Astrocyte (in vitro differentiated cells and primary cell): ENCODE measurements at regions not wholly inside any gene's neighbourhood (a gene's known extent, or its start where the extent isn't known, plus 50 kb on each side); places are given as distances from the start of the nearest gene placed in this dataset.
"Not testable (repeated sequence)": the region's sequence is repeated elsewhere in the genome, so short reads cannot be mapped to it uniquely, and the experiment has no call there.

Experiments used
- DNase-seq: peaks from one replicate; pipeline ENCODE4 v3.0.0-alpha.2; 2010; ENCODE audit warnings: low read depth
- FAIRE-seq: peaks from 2 replicates; lab custom pipeline; 2011; peaks lifted over from hg19 to GRCh38; lab: Jason Lieb, UNC
- H2AFZ ChIP-seq: 2 replicates; pipeline ENCODE4 v1.6.0; 2012; ENCODE audit warnings: low read depth, low read length, inconsistent platforms
- H3K27ac ChIP-seq: 2 replicates; pipeline ENCODE4 v1.5.1; 2011; ENCODE audit warnings: low read depth, low read length, inconsistent platforms
- H3K27me3 ChIP-seq: 2 replicates; pipeline ENCODE4 v1.6.0; 2011; ENCODE audit warnings: low read length, inconsistent platforms; ENCODE audit not compliant: insufficient read depth
- H3K36me3 ChIP-seq: 2 replicates; pipeline ENCODE4 v1.5.1; 2011; ENCODE audit warnings: low read length, inconsistent platforms; ENCODE audit not compliant: insufficient read depth
- H3K4me1 ChIP-seq: 2 replicates; pipeline ENCODE4 v1.5.1; 2011; ENCODE audit warnings: low read length, inconsistent platforms; ENCODE audit not compliant: insufficient read depth
- H3K4me2 ChIP-seq: 2 replicates; pipeline ENCODE4 v1.6.0; 2012; ENCODE audit warnings: low read length, inconsistent platforms
- H3K4me3 ChIP-seq: 2 replicates; pipeline ENCODE4 v1.5.1; 2011; ENCODE audit warnings: low read depth, mild to moderate bottlenecking, low read length, inconsistent platforms; ENCODE audit not compliant: insufficient read depth
- H3K79me2 ChIP-seq: 2 replicates; pipeline ENCODE4 v1.6.0; 2012; ENCODE audit warnings: mild to moderate bottlenecking, low read length, inconsistent platforms; ENCODE audit not compliant: insufficient read depth
- H3K9ac ChIP-seq: 2 replicates; pipeline ENCODE4 v1.6.0; 2012; ENCODE audit warnings: mild to moderate bottlenecking, low read length, inconsistent platforms
- H3K9me3 ChIP-seq: 2 replicates; pipeline ENCODE4 v1.5.1; 2012; ENCODE audit warnings: low read depth, mild to moderate bottlenecking, low read length, inconsistent platforms; ENCODE audit not compliant: insufficient read depth
- H4K20me1 ChIP-seq: 2 replicates; pipeline ENCODE4 v1.6.0; 2012; ENCODE audit warnings: low read length, inconsistent platforms; ENCODE audit not compliant: insufficient read depth
- H3K27ac Mint-ChIP-seq: one replicate; pipeline ENCODE4 v1.8.0; 2021; ENCODE audit warnings: mild to moderate bottlenecking, mixed read lengths; ENCODE audit not compliant: unreplicated experiment
- H3K27me3 Mint-ChIP-seq: one replicate; pipeline ENCODE4 v1.8.0; 2021; ENCODE audit warnings: low read depth, mixed read lengths; ENCODE audit not compliant: unreplicated experiment
- H3K36me3 Mint-ChIP-seq: one replicate; pipeline ENCODE4 v1.8.0; 2021; ENCODE audit warnings: low read depth, mixed read lengths; ENCODE audit not compliant: unreplicated experiment
- H3K4me1 Mint-ChIP-seq: one replicate; pipeline ENCODE4 v1.8.0; 2021; ENCODE audit warnings: low read depth, mixed read lengths; ENCODE audit not compliant: unreplicated experiment
- H3K4me3 Mint-ChIP-seq: one replicate; pipeline ENCODE4 v1.8.0; 2021; ENCODE audit warnings: mild to moderate bottlenecking, moderate library complexity, mixed read lengths; ENCODE audit not compliant: unreplicated experiment
- H3K9me3 Mint-ChIP-seq: one replicate; pipeline ENCODE4 v1.8.0; 2021; ENCODE audit warnings: mild to moderate bottlenecking, mixed read lengths; ENCODE audit not compliant: unreplicated experiment
- EZH2 ChIP-seq: IDR thresholded peaks from 2 replicates; pipeline ENCODE4 v1.6.1; 2012; ENCODE audit warnings: mild to moderate bottlenecking, low read length, inconsistent platforms; ENCODE audit not compliant: insufficient read depth
- TF ChIP-seq, protein P1 (sequence below): IDR thresholded peaks from 2 replicates; pipeline ENCODE4 v1.5.1; 2011; ENCODE audit warnings: low read depth, mild to moderate bottlenecking, inconsistent platforms, low read length, moderate library complexity; ENCODE audit not compliant: insufficient read depth

DNA sequence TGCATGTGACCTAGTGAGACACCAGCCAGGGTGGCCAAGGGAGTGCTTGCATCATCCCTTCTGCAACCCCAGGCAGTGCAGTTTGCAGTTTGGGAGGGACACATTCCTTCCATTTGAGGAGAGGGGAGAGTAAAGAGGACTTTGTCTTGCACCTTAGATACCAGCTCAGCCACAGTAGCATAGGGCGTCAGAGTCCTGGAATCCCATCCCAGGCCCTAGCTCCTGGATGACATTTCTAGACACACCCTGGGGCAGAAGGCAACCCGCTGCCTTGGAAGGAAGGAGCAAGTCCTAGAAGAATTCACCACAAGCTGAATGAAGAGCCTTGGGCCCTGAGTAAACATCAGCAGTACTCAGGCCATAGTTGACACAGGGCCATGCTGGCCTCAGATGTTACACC, 680.4 kb upstream of the IMPG1 start:
- FAIRE-seq: no peak
- Mint-ChIP-seq H3K27me3 (no peaks in the 10 kb centered on the region), H3K27ac (no peak overlapping the region)

DNA sequence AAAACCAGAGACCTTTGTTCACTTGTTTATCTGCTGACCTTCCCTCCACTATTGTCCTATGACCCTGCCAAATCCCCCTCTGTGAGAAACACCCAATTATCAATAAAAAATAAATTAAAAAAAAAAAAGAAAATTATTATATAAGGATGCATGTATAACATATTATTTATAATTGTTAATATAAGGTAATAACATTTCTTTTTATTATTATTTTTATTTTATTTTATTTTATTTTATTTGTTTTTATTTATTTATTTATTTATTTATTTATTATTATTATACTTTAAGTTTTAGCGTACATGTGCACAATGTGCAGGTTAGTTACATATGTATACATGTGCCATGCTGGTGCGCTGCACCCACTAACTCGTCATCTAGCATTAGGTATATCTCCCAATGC, 672.9 kb upstream of the IMPG1 start:
- not testable (repeated sequence) for H3K4me3 Mint-ChIP-seq, H3K9ac ChIP-seq, H3K4me1 ChIP-seq, H3K9me3 ChIP-seq, H3K27me3 Mint-ChIP-seq, H2AFZ ChIP-seq, H3K79me2 ChIP-seq, H3K27ac ChIP-seq, H3K27ac Mint-ChIP-seq, H3K27me3 ChIP-seq, FAIRE-seq, H3K36me3 ChIP-seq, H3K4me1 Mint-ChIP-seq, H3K4me3 ChIP-seq, H3K36me3 Mint-ChIP-seq, H4K20me1 ChIP-seq, DNase-seq, H3K9me3 Mint-ChIP-seq, H3K4me2 ChIP-seq

More for the DNA sequence above, 680.4 kb upstream of the IMPG1 start:
- Histone ChIP-seq H3K4me2 (no peak overlapping the region), H3K79me2 (no peaks in the 10 kb centered on the region), H3K9ac (no peak overlapping the region), H3K4me3 (no peak overlapping the region), H4K20me1 (no peaks in the 10 kb centered on the region), H2AFZ (no peak overlapping the region), H3K4me1 (no peaks in the 10 kb centered on the region), H3K9me3 (no peaks in the 10 kb centered on the region), H3K27ac (no peak overlapping the region), H3K27me3 (no peaks in the 10 kb centered on the region), H3K36me3 (no peaks in the 10 kb centered on the region)
- no peaks in the 10 kb centered on the region for H3K9me3 Mint-ChIP-seq
- H3K4me1 Mint-ChIP-seq: no peaks in the 10 kb centered on the region
- TF ChIP-seq EZH2: no peak
- TF ChIP-seq, protein P1, sequence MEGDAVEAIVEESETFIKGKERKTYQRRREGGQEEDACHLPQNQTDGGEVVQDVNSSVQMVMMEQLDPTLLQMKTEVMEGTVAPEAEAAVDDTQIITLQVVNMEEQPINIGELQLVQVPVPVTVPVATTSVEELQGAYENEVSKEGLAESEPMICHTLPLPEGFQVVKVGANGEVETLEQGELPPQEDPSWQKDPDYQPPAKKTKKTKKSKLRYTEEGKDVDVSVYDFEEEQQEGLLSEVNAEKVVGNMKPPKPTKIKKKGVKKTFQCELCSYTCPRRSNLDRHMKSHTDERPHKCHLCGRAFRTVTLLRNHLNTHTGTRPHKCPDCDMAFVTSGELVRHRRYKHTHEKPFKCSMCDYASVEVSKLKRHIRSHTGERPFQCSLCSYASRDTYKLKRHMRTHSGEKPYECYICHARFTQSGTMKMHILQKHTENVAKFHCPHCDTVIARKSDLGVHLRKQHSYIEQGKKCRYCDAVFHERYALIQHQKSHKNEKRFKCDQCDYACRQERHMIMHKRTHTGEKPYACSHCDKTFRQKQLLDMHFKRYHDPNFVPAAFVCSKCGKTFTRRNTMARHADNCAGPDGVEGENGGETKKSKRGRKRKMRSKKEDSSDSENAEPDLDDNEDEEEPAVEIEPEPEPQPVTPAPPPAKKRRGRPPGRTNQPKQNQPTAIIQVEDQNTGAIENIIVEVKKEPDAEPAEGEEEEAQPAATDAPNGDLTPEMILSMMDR: no peak
- no peak overlapping the region for H3K4me3 Mint-ChIP-seq
- no peaks in the 10 kb centered on the region for H3K36me3 Mint-ChIP-seq
- DNase-seq: no peak

DNA sequence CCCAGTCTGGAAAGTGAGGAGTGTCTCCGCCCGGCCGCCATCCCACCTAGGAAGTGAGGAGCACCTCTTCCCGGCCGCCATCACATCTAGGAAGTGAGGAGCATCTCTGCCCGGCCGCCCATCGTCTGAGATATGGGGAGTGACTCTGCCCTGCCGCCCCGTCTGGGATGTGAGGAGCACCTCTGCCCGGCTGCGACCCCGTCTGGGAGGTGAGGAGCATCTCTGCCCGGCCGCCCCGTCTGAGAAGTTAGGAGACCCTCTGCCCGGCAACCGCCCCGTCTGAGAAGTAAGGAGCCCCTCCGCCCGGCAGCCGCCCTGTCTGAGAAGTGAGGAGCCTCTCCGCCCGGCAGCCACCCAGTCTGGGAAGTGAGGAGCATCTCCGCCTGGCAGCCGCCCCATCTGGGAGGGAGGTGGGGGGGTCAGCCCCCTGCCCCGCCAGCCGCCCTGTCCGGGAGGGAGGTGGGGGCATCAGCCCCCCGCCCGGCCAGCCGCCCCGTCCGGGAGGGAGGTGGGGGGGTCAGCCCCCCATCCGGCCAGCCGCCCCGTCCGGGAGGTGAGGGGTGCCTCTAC, 671.8 kb upstream of the IMPG1 start:
- H4K20me1 ChIP-seq, H3K27me3 ChIP-seq, H3K9me3 Mint-ChIP-seq, H3K4me3 Mint-ChIP-seq, H3K4me1 ChIP-seq, H3K27ac Mint-ChIP-seq, H3K79me2 ChIP-seq, H3K36me3 Mint-ChIP-seq, H3K9ac ChIP-seq, H3K4me3 ChIP-seq, H3K27ac ChIP-seq, H2AFZ ChIP-seq, H3K36me3 ChIP-seq, DNase-seq, H3K27me3 Mint-ChIP-seq, H3K4me2 ChIP-seq, H3K9me3 ChIP-seq, H3K4me1 Mint-ChIP-seq, FAIRE-seq: not testable (repeated sequence)
